NCI-H460 (cell line): ENCODE measurements at regions not wholly inside any gene's neighbourhood (a gene's known extent, or its start where the extent isn't known, plus 50 kb on each side); places are given as distances from the start of the nearest gene placed in this dataset.

Experiments
- DNase-seq: peaks from one replicate; pipeline ENCODE4 v3.0.0-alpha.2; 2016; ENCODE audit warnings: low read depth; ENCODE audit errors: extremely low read depth

- no peak for DNase-seq
Observed at GRCh38 chr14:62081012-62081612, 318.9 kb downstream of the SNAPC1 start.

- no peak for DNase-seq
Observed at GRCh38 chr14:62081951-62082350, 319.7 kb downstream of the SNAPC1 start.

- no peak for DNase-seq
Observed at GRCh38 chr14:62082779-62083178, 320.6 kb downstream of the SNAPC1 start.

- no peak for DNase-seq
Observed at GRCh38 chr14:62084020-62084419, 321.8 kb downstream of the SNAPC1 start.

- DNase-seq = no peak
Observed at GRCh38 chr14:62087191-62087590, 325.0 kb downstream of the SNAPC1 start.

- no peak for DNase-seq
Observed at GRCh38 chr14:62093736-62094135, 331.5 kb downstream of the SNAPC1 start.

GRCh38 chr14:62097072-62097471 is 334.9 kb downstream of the SNAPC1 start:
- DNase-seq = no peak

GRCh38 chr14:62097824-62098223 is 335.6 kb downstream of the SNAPC1 start:
- DNase-seq = no peak

GRCh38 chr14:62098357-62098756 is 336.1 kb downstream of the SNAPC1 start:
- no peak for DNase-seq

- no peak for DNase-seq
Observed at GRCh38 chr14:62099091-62099490, 336.9 kb downstream of the SNAPC1 start.

GRCh38 chr14:62101189-62101588 is 339.0 kb downstream of the SNAPC1 start:
- DNase-seq = no peak

- DNase-seq = no peak
Observed at GRCh38 chr14:62101673-62102348, 339.6 kb downstream of the SNAPC1 start.

GRCh38 chr14:62102349-62102725 is 340.1 kb downstream of the SNAPC1 start:
- no peak for DNase-seq

- DNase-seq = no peak
Observed at GRCh38 chr14:62103464-62103863, 341.2 kb downstream of the SNAPC1 start.

- no peak for DNase-seq
Observed at GRCh38 chr14:62110941-62111340, 348.7 kb downstream of the SNAPC1 start.

GRCh38 chr14:62117010-62117750 is 355.0 kb downstream of the SNAPC1 start:
- no peak for DNase-seq

- DNase-seq = no peak
Observed at GRCh38 chr14:62117751-62118105, 355.5 kb downstream of the SNAPC1 start.

GRCh38 chr14:62118461-62118860 is 356.2 kb downstream of the SNAPC1 start:
- no peak for DNase-seq

GRCh38 chr14:62118871-62119270 is 356.7 kb downstream of the SNAPC1 start:
- DNase-seq = no peak

GRCh38 chr14:62123961-62124360 is 361.7 kb downstream of the SNAPC1 start:
- DNase-seq = no peak

- DNase-seq = no peak
Observed at GRCh38 chr14:62125793-62126192, 363.6 kb downstream of the SNAPC1 start.

- peak; percentile 58 for DNase-seq
Observed at GRCh38 chr14:62126879-62127478, 364.8 kb downstream of the SNAPC1 start.
